ENCODE measurements at regions not wholly inside any gene's neighbourhood (a gene's known extent, or its start where the extent isn't known, plus 50 kb on each side); places are given as distances from the start of the nearest gene placed in this dataset.

DNA sequence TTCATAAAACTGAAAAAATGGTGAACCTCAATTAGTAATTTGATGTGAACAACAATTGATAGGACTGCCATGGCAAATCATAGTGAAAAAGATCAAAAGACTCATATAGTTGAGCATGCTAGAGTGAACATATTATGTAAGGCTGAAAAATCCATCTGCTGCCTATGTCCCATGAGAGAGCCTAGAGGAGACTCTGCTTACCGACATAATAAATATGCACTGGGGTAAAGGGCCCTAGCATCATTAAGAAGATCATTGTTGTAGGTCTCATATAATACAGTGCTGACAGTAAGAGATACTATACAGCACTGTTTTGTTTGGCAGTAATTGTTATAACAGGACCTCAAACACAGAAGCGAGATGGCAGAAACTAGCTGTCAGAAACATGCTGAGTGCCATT is 229.0 kb downstream of the PABPC4L start:
- TF ChIP-seq CTCF (IDR thresholded peaks at IDR 0.05) = no peak
- TF ChIP-seq POLR2A (IDR thresholded peaks at IDR 0.05) = no peak
